ENCODE measurements at regions not wholly inside any gene's neighbourhood (a gene's known extent, or its start where the extent isn't known, plus 50 kb on each side); places are given as distances from the start of the nearest gene placed in this dataset.

- Mint-ChIP-seq H3K9me3 (no peaks in the 10 kb centered on the region), H3K4me3 (no peak overlapping the region)
Observed at GRCh38 chr15:66641485-66642315, 60.3 kb upstream of the SMAD6 start.

DNA sequence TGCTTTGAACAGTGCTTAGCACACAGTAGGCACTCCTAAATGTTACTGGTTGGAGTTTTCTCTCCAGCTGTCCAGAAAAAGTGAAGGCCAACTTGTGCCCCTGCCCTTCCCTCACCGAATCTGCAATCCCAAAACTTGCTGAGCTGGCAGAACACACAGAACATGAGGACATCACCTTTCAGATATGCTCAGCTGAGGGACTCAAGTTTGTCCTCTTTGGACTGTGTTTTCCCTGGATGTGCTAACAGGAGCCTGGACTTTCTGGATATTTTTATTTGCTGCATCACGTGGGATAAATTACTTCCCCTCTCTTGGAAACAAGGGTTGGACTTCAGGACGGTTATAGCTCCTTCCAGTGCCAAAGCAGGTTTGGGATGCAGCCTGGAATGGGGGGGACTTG lies 59.5 kb upstream of the SMAD6 start:
- TF ChIP-seq CTCF (IDR thresholded peaks at IDR 0.05; ENCODE audit: unreplicated experiment in 3 of 3), result no peak
- peak overlapping the region in 2 of 3 experiments; percentile 92 for H3K27ac Mint-ChIP-seq

More at GRCh38 chr15:66641485-66642315, 60.3 kb upstream of the SMAD6 start:
- H3K4me1 Mint-ChIP-seq, result peaks cover 23% of the 10 kb centered on the region
- no peaks in the 10 kb centered on the region for H3K36me3 Mint-ChIP-seq (ENCODE audit: low read depth)
- TF ChIP-seq CTCF (IDR thresholded peaks at IDR 0.05; ENCODE audit: unreplicated experiment in 3 of 3), result no peak
- H3K27ac Mint-ChIP-seq, result peak overlapping the region in 1 of 3 experiments; percentile 39
- H3K27me3 Mint-ChIP-seq (ENCODE audit: low read depth), result peaks cover 10% of the 10 kb centered on the region

GRCh38 chr15:66643033-66643432 lies 59.0 kb upstream of the SMAD6 start:
- Mint-ChIP-seq H3K36me3 (ENCODE audit: low read depth) (no peaks in the 10 kb centered on the region), H3K4me1 (peaks cover 25% of the 10 kb centered on the region), H3K9me3 (no peaks in the 10 kb centered on the region), H3K27ac (peak overlapping the region in 2 of 3 experiments; percentile 92), H3K4me3 (no peak overlapping the region), H3K27me3 (ENCODE audit: low read depth) (peaks cover 11% of the 10 kb centered on the region)
- no peak for TF ChIP-seq CTCF (IDR thresholded peaks at IDR 0.05; ENCODE audit: unreplicated experiment in 3 of 3)

More for the DNA sequence above, 59.5 kb upstream of the SMAD6 start:
- Mint-ChIP-seq H3K27me3 (ENCODE audit: low read depth) (peaks cover 10% of the 10 kb centered on the region), H3K36me3 (ENCODE audit: low read depth) (no peaks in the 10 kb centered on the region), H3K4me3 (no peak overlapping the region), H3K4me1 (peaks cover 23% of the 10 kb centered on the region), H3K9me3 (no peaks in the 10 kb centered on the region)

- Mint-ChIP-seq H3K9me3 (no peaks in the 10 kb centered on the region), H3K4me3 (peak overlapping the region in 1 of 3 experiments; percentile 35), H3K4me1 (peaks cover 32% of the 10 kb centered on the region), H3K36me3 (ENCODE audit: low read depth) (no peaks in the 10 kb centered on the region), H3K27ac (peak overlapping the region; percentile 78 to 92 (median 90)), H3K27me3 (ENCODE audit: low read depth) (peaks cover 17% of the 10 kb centered on the region)
- no peak for TF ChIP-seq CTCF (IDR thresholded peaks at IDR 0.05; ENCODE audit: unreplicated experiment in 3 of 3)
Observed at GRCh38 chr15:66644000-66644787, 57.8 kb upstream of the SMAD6 start.

- TF ChIP-seq CTCF (IDR thresholded peaks at IDR 0.05; ENCODE audit: unreplicated experiment in 3 of 3), result no peak
- no peaks in the 10 kb centered on the region for H3K36me3 Mint-ChIP-seq (ENCODE audit: low read depth)
- H3K27me3 Mint-ChIP-seq (ENCODE audit: low read depth), result peaks cover 17% of the 10 kb centered on the region
- H3K4me1 Mint-ChIP-seq, result peaks cover 38% of the 10 kb centered on the region
- H3K27ac Mint-ChIP-seq, result peak overlapping the region; percentile 78 to 92 (median 90)
- H3K9me3 Mint-ChIP-seq, result no peaks in the 10 kb centered on the region
- H3K4me3 Mint-ChIP-seq, result no peak overlapping the region
Observed at GRCh38 chr15:66644869-66645268, 57.2 kb upstream of the SMAD6 start.

Data from nephron (organoid).